ENCODE measurements at regions not wholly inside any gene's neighbourhood (a gene's known extent, or its start where the extent isn't known, plus 50 kb on each side); places are given as distances from the start of the nearest gene placed in this dataset.

DNA sequence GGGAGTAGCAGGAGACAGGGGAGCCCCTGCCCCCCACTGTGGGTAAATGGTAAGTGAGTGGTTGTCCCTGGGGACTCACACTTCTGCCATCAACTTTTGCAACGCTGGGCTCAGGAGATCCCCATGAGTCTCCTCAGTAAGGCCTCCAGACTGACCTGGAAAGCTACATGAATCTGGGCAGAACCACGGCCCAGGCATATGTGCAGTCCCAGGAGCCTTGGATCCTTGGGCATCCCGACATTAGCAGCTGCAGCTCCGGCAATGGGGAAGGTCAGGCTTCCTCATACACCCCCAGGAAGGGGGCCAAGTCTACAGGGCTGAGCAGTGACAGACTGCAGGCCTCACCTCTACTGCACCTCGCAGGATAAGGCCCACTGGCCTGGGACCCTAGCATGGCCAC, 868.7 kb upstream of the ADGRL4 start:
- no peak for TF ChIP-seq RAD21 (IDR thresholded peaks at IDR 0.05; ENCODE audit: low read depth)
- no peak for TF ChIP-seq EGR1 (IDR thresholded peaks at IDR 0.05)
- TF ChIP-seq, protein P1, sequence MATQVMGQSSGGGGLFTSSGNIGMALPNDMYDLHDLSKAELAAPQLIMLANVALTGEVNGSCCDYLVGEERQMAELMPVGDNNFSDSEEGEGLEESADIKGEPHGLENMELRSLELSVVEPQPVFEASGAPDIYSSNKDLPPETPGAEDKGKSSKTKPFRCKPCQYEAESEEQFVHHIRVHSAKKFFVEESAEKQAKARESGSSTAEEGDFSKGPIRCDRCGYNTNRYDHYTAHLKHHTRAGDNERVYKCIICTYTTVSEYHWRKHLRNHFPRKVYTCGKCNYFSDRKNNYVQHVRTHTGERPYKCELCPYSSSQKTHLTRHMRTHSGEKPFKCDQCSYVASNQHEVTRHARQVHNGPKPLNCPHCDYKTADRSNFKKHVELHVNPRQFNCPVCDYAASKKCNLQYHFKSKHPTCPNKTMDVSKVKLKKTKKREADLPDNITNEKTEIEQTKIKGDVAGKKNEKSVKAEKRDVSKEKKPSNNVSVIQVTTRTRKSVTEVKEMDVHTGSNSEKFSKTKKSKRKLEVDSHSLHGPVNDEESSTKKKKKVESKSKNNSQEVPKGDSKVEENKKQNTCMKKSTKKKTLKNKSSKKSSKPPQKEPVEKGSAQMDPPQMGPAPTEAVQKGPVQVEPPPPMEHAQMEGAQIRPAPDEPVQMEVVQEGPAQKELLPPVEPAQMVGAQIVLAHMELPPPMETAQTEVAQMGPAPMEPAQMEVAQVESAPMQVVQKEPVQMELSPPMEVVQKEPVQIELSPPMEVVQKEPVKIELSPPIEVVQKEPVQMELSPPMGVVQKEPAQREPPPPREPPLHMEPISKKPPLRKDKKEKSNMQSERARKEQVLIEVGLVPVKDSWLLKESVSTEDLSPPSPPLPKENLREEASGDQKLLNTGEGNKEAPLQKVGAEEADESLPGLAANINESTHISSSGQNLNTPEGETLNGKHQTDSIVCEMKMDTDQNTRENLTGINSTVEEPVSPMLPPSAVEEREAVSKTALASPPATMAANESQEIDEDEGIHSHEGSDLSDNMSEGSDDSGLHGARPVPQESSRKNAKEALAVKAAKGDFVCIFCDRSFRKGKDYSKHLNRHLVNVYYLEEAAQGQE (IDR thresholded peaks at IDR 0.05; ENCODE audit: low read depth): no peak
- TF ChIP-seq, protein P2, sequence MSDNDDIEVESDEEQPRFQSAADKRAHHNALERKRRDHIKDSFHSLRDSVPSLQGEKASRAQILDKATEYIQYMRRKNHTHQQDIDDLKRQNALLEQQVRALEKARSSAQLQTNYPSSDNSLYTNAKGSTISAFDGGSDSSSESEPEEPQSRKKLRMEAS (IDR thresholded peaks at IDR 0.05): no peak
- TF ChIP-seq CEBPB (IDR thresholded peaks at IDR 0.05): no peak
- TF ChIP-seq TCF12 (IDR thresholded peaks at IDR 0.05; ENCODE audit: low read depth): no peak
- TF ChIP-seq, protein P3, sequence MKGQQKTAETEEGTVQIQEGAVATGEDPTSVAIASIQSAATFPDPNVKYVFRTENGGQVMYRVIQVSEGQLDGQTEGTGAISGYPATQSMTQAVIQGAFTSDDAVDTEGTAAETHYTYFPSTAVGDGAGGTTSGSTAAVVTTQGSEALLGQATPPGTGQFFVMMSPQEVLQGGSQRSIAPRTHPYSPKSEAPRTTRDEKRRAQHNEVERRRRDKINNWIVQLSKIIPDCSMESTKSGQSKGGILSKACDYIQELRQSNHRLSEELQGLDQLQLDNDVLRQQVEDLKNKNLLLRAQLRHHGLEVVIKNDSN (IDR thresholded peaks at IDR 0.05): no peak
- TF ChIP-seq TEAD4 (IDR thresholded peaks at IDR 0.05): no peak
- TF ChIP-seq EP300 (IDR thresholded peaks at IDR 0.05; ENCODE audit: borderline replicate concordance): no peak
- no peak for TF ChIP-seq NFIC (IDR thresholded peaks at IDR 0.05)
- no peak for TF ChIP-seq YY1 (IDR thresholded peaks at IDR 0.05; ENCODE audit: low read depth)
- no peak for TF ChIP-seq ZBTB7A (IDR thresholded peaks at IDR 0.05; ENCODE audit: low read depth)

DNA sequence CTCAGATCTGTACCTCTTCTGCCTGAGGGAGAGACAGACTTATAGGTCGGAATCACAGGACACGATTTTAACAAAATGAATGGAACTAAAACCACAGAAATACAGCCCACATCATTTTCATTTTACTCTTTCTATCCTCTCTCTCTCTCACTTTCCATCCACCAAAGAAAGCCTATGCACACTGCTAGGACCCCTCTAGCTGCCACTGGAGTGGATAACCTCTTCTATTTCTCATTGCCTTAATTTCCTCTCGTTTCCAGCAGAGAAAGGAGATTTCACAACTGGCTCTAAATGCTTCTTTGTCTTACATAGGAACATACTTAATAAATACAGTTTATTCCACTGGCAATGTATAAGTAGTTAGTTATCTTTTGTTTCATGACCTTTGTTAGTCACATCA, 867.8 kb upstream of the ADGRL4 start:
- TF ChIP-seq TEAD4 (IDR thresholded peaks at IDR 0.05) (no peak), NFIC (IDR thresholded peaks at IDR 0.05) (no peak), TAF1 (IDR thresholded peaks at IDR 0.05; ENCODE audit: low read depth) (no peak), YY1 (IDR thresholded peaks at IDR 0.05; ENCODE audit: low read depth) (no peak), ZBTB7A (IDR thresholded peaks at IDR 0.05; ENCODE audit: low read depth) (no peak), EGR1 (IDR thresholded peaks at IDR 0.05) (no peak), RAD21 (IDR thresholded peaks at IDR 0.05; ENCODE audit: low read depth) (0 out of 2 replicates have a peak, but pooled peaks have one; percentile 7)
- TF ChIP-seq, protein P2 (IDR thresholded peaks at IDR 0.05): no peak

DNA sequence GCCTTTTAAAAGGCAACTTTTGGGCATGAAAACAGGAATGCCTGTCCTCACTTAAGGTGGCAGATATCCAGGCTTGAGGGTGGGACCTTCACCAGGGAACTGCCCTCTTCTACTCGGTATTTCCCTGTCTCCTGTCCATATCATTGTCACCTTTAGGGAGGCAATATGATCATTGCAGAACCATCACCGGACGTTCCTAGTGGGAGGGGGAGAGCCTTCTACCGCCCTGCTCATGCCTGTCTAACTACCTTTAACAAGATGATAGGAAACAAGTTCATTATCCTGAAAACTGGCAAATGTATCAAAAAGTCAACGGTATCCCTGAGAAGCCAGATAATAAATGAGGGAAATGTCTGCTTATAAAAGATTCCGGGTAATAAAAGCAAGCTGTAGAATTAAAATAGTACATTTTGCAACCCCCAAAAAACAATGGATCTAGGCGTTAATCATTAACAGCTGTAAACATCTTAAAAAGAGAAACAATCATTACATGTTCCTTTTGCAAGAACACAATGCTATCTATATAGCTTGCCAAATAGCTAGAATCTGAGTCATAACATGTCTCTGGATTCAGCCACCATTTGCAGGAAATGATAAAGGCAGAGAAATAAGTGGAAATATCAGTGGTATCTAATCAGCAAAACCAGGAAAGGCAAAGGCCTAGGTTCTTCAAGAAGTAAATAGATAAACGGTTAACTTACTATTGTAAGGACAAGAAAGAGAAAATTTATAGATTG, 852.9 kb upstream of the ADGRL4 start:
- TF ChIP-seq, protein P2 (IDR thresholded peaks at IDR 0.05): no peak
- TF ChIP-seq NFIC (IDR thresholded peaks at IDR 0.05) (no peak), YY1 (IDR thresholded peaks at IDR 0.05; ENCODE audit: low read depth) (no peak), EGR1 (IDR thresholded peaks at IDR 0.05) (no peak), ZBTB7A (IDR thresholded peaks at IDR 0.05; ENCODE audit: low read depth) (no peak), CEBPB (IDR thresholded peaks at IDR 0.05) (no peak), TCF12 (IDR thresholded peaks at IDR 0.05; ENCODE audit: low read depth) (no peak), CREB1 (IDR thresholded peaks at IDR 0.05; ENCODE audit: low read depth) (no peak)
- TF ChIP-seq, protein P3 (IDR thresholded peaks at IDR 0.05): no peak

DNA sequence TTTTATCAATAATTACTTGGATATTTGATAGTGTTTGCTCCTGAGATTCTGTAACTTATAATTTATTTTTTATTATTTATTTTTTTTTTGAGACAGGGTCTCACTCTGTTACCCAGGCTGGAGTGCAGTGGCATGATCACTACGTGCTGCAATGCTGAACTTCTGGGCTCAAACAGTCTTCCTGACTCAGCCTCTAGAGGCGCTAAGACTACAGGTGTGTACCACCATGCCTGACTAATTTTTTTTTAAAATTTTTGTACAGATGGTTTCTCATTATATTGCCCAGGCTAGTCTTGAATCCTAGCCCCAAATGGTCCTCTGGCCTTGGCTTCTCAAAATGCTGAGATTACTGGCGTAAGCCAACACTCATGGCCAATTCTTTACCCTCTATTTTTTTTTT, 845.5 kb upstream of the ADGRL4 start:
- TF ChIP-seq TCF12 (IDR thresholded peaks at IDR 0.05; ENCODE audit: low read depth) (no peak), RAD21 (IDR thresholded peaks at IDR 0.05; ENCODE audit: low read depth) (peak; percentile 24)

DNA sequence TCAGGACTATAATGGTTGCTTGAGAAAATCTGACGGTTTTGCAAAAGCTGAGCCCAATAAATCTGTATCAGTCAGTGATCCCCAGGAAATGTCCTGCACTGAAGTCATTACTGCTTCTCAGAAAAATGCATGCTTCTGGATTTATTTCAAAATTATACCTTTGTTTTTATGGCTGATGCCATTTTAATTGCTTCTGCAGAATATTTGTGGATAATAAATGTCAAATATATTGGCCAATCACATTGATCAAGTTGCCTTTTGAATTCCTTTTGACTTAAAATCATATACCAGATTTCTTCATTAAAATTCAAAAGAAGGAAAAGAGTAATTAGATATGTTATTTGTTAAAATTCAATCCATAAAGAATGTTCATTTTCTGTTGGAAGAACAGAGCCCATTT, 842.9 kb upstream of the ADGRL4 start:
- TF ChIP-seq EP300 (IDR thresholded peaks at IDR 0.05; ENCODE audit: borderline replicate concordance): no peak
- no peak for TF ChIP-seq RAD21 (IDR thresholded peaks at IDR 0.05; ENCODE audit: low read depth)
- no peak for TF ChIP-seq TAF1 (IDR thresholded peaks at IDR 0.05; ENCODE audit: low read depth)
- no peak for TF ChIP-seq YY1 (IDR thresholded peaks at IDR 0.05; ENCODE audit: low read depth)
- no peak for TF ChIP-seq FOXM1 (IDR thresholded peaks at IDR 0.05; ENCODE audit: borderline replicate concordance, low read depth)
- TF ChIP-seq, protein P1 (IDR thresholded peaks at IDR 0.05; ENCODE audit: low read depth): no peak
- no peak for TF ChIP-seq TCF12 (IDR thresholded peaks at IDR 0.05; ENCODE audit: low read depth)
- TF ChIP-seq CEBPB (IDR thresholded peaks at IDR 0.05): no peak
- TF ChIP-seq EGR1 (IDR thresholded peaks at IDR 0.05): no peak
- TF ChIP-seq, protein P2 (IDR thresholded peaks at IDR 0.05): no peak
- TF ChIP-seq NFIC (IDR thresholded peaks at IDR 0.05): no peak
- TF ChIP-seq TEAD4 (IDR thresholded peaks at IDR 0.05): no peak
- TF ChIP-seq, protein P3 (IDR thresholded peaks at IDR 0.05): no peak
- TF ChIP-seq CREB1 (IDR thresholded peaks at IDR 0.05; ENCODE audit: low read depth): no peak
- TF ChIP-seq ZBTB7A (IDR thresholded peaks at IDR 0.05; ENCODE audit: low read depth): no peak
